Esophagus squamous epithelium (tissue), 4 donors: ENCODE measurements at regions not wholly inside any gene's neighbourhood (a gene's known extent, or its start where the extent isn't known, plus 50 kb on each side); places are given as distances from the start of the nearest gene placed in this dataset.

Experiments used
- CTCF ChIP-seq, 6 experiments: fragments of 450-650 bp in 4 of 6; fragments of 200-600 bp in 2 of 6; sonication (generic) in 2 of 6; IDR thresholded peaks; one replicate each; pipeline ENCODE4 v1.5.1; 2016 to 2019; ENCODE audit warnings: antibody characterized with exemption in 6 of 6, mild to moderate bottlenecking in 4 of 6, moderate library complexity in 4 of 6
- POLR2A ChIP-seq, 4 donors: fragments of 450-650 bp; IDR thresholded peaks; one replicate each; pipeline ENCODE4 v1.6.1; 2017; ENCODE audit warnings: antibody characterized with exemption in 4 of 4, mild to moderate bottlenecking in 4 of 4, moderate library complexity in 3 of 4

GRCh38 chr11:45446434-45446833, 160.3 kb upstream of the SYT13 start:
- no peak for TF ChIP-seq CTCF (IDR thresholded peaks at IDR 0.05)
- TF ChIP-seq POLR2A (IDR thresholded peaks at IDR 0.05), result no peak
